ENCODE measurements at regions not wholly inside any gene's neighbourhood (a gene's known extent, or its start where the extent isn't known, plus 50 kb on each side); places are given as distances from the start of the nearest gene placed in this dataset.

GRCh38 chr11:120013325-120014250, 124.3 kb downstream of the TRIM29 start:
- CTCF ChIA-PET, result no interaction called here

GRCh38 chr11:120012245-120012644, 125.7 kb downstream of the TRIM29 start:
- Mint-ChIP-seq H3K36me3 (ENCODE audit: low read depth) (no peaks in the 10 kb centered on the region), H3K4me1 (ENCODE audit: low read depth) (no peaks in the 10 kb centered on the region), H3K27ac (no peak overlapping the region), H3K9me3 (no peaks in the 10 kb centered on the region), H3K27me3 (peaks cover 82% of the 10 kb centered on the region), H3K4me3 (no peak overlapping the region)
- ATAC-seq (ENCODE audit: poor library complexity) (no peak), DNase-seq (no peak)
- no peak overlapping the region for H3K4me3 ChIP-seq (ENCODE audit: low read length)
- peaks cover 0 to 6% of the 10 kb centered on the region in 2 experiments for H3K9me3 ChIP-seq (ENCODE audit: control insufficient read depth in 1 of 2, insufficient read depth in 1 of 2, low read length in 2 of 2)
- ChIA-PET CTCF (no interaction called here), POLR2A (no interaction called here)
- intact Hi-C loops (cut with DNase I, micrococcal nuclease), result loop anchor here in 1 of 2 experiments (5.0 kb wide), 1 partner anchor 345 kb away; no protein-coding TSS in a partner anchor
- no peaks in the 10 kb centered on the region for H3K4me1 ChIP-seq (ENCODE audit: insufficient read depth, low read length)
- H3K27me3 ChIP-seq (ENCODE audit: control insufficient read depth in 1 of 2, insufficient read depth in 2 of 2, low read length in 2 of 2), result peaks cover 9 to 12% of the 10 kb centered on the region in 2 experiments
- TF ChIP-seq CTCF (IDR thresholded peaks at IDR 0.05), result no peak
- no peaks in the 10 kb centered on the region for H3K36me3 ChIP-seq (ENCODE audit: insufficient read depth, low read length)
- no peak overlapping the region for H3K27ac ChIP-seq (ENCODE audit: low read depth in 1 of 2, low read length in 2 of 2)

More at GRCh38 chr11:120013325-120014250, 124.3 kb downstream of the TRIM29 start:
- peak in 1 of 14 experiments; percentile 3 for DNase-seq
- POLR2A ChIA-PET, result no interaction called here
- peaks cover 0 to 6% of the 10 kb centered on the region in 2 experiments for H3K9me3 ChIP-seq (ENCODE audit: control insufficient read depth in 1 of 2, insufficient read depth in 1 of 2, low read length in 2 of 2)
- ATAC-seq (ENCODE audit: poor library complexity), result no peak
- Mint-ChIP-seq H3K4me3 (no peak overlapping the region), H3K27me3 (peaks cover 76% of the 10 kb centered on the region), H3K4me1 (ENCODE audit: low read depth) (no peaks in the 10 kb centered on the region), H3K36me3 (ENCODE audit: low read depth) (no peaks in the 10 kb centered on the region), H3K9me3 (no peaks in the 10 kb centered on the region), H3K27ac (no peak overlapping the region)
- peaks cover 16 to 18% of the 10 kb centered on the region in 2 experiments for H3K27me3 ChIP-seq (ENCODE audit: control insufficient read depth in 1 of 2, insufficient read depth in 2 of 2, low read length in 2 of 2)
- intact Hi-C loops (cut with DNase I, micrococcal nuclease), result loop anchor here in 1 of 2 experiments (5.0 kb wide), 1 partner anchor 346 kb away; no protein-coding TSS in a partner anchor
- no peak overlapping the region for H3K4me3 ChIP-seq (ENCODE audit: low read length)
- H3K27ac ChIP-seq (ENCODE audit: low read depth in 1 of 2, low read length in 2 of 2), result no peak overlapping the region
- no peak for TF ChIP-seq CTCF (IDR thresholded peaks at IDR 0.05)
- no peaks in the 10 kb centered on the region for H3K36me3 ChIP-seq (ENCODE audit: insufficient read depth, low read length)
- H3K4me1 ChIP-seq (ENCODE audit: insufficient read depth, low read length), result no peaks in the 10 kb centered on the region

- no peak for DNase-seq
- H3K4me1 Mint-ChIP-seq (ENCODE audit: low read depth), result no peaks in the 10 kb centered on the region
- no peak overlapping the region for H3K4me3 Mint-ChIP-seq
- H3K4me1 ChIP-seq (ENCODE audit: insufficient read depth, low read length), result no peaks in the 10 kb centered on the region
- no peak overlapping the region for H3K4me3 ChIP-seq (ENCODE audit: low read length)
- ChIA-PET POLR2A (no interaction called here), CTCF (no interaction called here)
- no peak for TF ChIP-seq CTCF (IDR thresholded peaks at IDR 0.05)
- no peaks in the 10 kb centered on the region for H3K9me3 Mint-ChIP-seq
- intact Hi-C loops (cut with DNase I, micrococcal nuclease), result loop anchor here in 1 of 2 experiments (5.0 kb wide), 1 partner anchor 345 kb away; no protein-coding TSS in a partner anchor
- no peak for ATAC-seq (ENCODE audit: poor library complexity)
- peaks cover 82% of the 10 kb centered on the region for H3K27me3 Mint-ChIP-seq
- no peaks in the 10 kb centered on the region for H3K36me3 Mint-ChIP-seq (ENCODE audit: low read depth)
- no peaks in the 10 kb centered on the region for H3K36me3 ChIP-seq (ENCODE audit: insufficient read depth, low read length)
- peaks cover 0 to 6% of the 10 kb centered on the region in 2 experiments for H3K9me3 ChIP-seq (ENCODE audit: control insufficient read depth in 1 of 2, insufficient read depth in 1 of 2, low read length in 2 of 2)
- peaks cover 5 to 12% of the 10 kb centered on the region in 2 experiments for H3K27me3 ChIP-seq (ENCODE audit: control insufficient read depth in 1 of 2, insufficient read depth in 2 of 2, low read length in 2 of 2)
- H3K27ac ChIP-seq (ENCODE audit: low read depth in 1 of 2, low read length in 2 of 2), result no peak overlapping the region
- no peak overlapping the region for H3K27ac Mint-ChIP-seq
Observed at GRCh38 chr11:120011836-120012235, 126.1 kb downstream of the TRIM29 start.
